Muscle layer of colon (tissue), 2 donors: ENCODE measurements at regions not wholly inside any gene's neighbourhood (a gene's known extent, or its start where the extent isn't known, plus 50 kb on each side); places are given as distances from the start of the nearest gene placed in this dataset.

ENCODE experiments used
- H3K27ac ChIP-seq: one replicate; pipeline ENCODE4 v1.7.0; 2013; ENCODE audit warnings: low read depth, mild to moderate bottlenecking, low read length, moderate library complexity
- H3K27me3 ChIP-seq, 2 donors: one replicate each; pipeline ENCODE4 v1.7.0; 2013; ENCODE audit warnings: low read length in 2 of 2, mild to moderate bottlenecking in 2 of 2; ENCODE audit not compliant: insufficient read depth in 2 of 2, control insufficient read depth in 1 of 2
- H3K36me3 ChIP-seq: one replicate; pipeline ENCODE4 v1.7.0; 2013; ENCODE audit warnings: mild to moderate bottlenecking, low read length; ENCODE audit not compliant: insufficient read depth
- H3K4me1 ChIP-seq: one replicate; pipeline ENCODE4 v1.7.0; 2013; ENCODE audit warnings: mild to moderate bottlenecking, low read length; ENCODE audit not compliant: insufficient read depth
- H3K4me3 ChIP-seq, 2 donors: one replicate each; pipeline ENCODE4 v1.7.0; 2013; ENCODE audit warnings: low read length in 2 of 2, low read depth in 1 of 2, mild to moderate bottlenecking in 1 of 2, moderate library complexity in 1 of 2
- H3K9ac ChIP-seq: one replicate; pipeline ENCODE4 v1.7.0; 2013; ENCODE audit warnings: low read length
- H3K9me3 ChIP-seq: one replicate; pipeline ENCODE4 v1.7.0; 2013; ENCODE audit warnings: mild to moderate bottlenecking, low read length
- donor health status: abdominal sarcoma.
- donor health status: Adenocarcinoma of cecum.

GRCh38 chr2:172282944-172283343, 144.4 kb upstream of the ITGA6 start:
- Histone ChIP-seq H3K27ac (no peak overlapping the region), H3K9ac (no peak overlapping the region), H3K27me3 (no peaks in the 10 kb centered on the region), H3K9me3 (no peaks in the 10 kb centered on the region), H3K4me3 (no peak overlapping the region), H3K4me1 (no peaks in the 10 kb centered on the region), H3K36me3 (no peaks in the 10 kb centered on the region)

- no peaks in the 10 kb centered on the region for H3K4me1 ChIP-seq
- no peaks in the 10 kb centered on the region for H3K9me3 ChIP-seq
- no peak overlapping the region for H3K27ac ChIP-seq
- no peaks in the 10 kb centered on the region for H3K36me3 ChIP-seq
- H3K4me3 ChIP-seq, result no peak overlapping the region
- no peak overlapping the region for H3K9ac ChIP-seq
- H3K27me3 ChIP-seq, result no peaks in the 10 kb centered on the region
These were observed 143.9 kb upstream of the ITGA6 start for GRCh38 chr2:172283476-172283875.

GRCh38 chr2:172284209-172284608, 143.2 kb upstream of the ITGA6 start:
- no peaks in the 10 kb centered on the region for H3K9me3 ChIP-seq
- no peaks in the 10 kb centered on the region for H3K27me3 ChIP-seq
- H3K27ac ChIP-seq, result no peak overlapping the region
- no peak overlapping the region for H3K9ac ChIP-seq
- H3K4me3 ChIP-seq, result no peak overlapping the region
- no peaks in the 10 kb centered on the region for H3K36me3 ChIP-seq
- no peaks in the 10 kb centered on the region for H3K4me1 ChIP-seq

DNA sequence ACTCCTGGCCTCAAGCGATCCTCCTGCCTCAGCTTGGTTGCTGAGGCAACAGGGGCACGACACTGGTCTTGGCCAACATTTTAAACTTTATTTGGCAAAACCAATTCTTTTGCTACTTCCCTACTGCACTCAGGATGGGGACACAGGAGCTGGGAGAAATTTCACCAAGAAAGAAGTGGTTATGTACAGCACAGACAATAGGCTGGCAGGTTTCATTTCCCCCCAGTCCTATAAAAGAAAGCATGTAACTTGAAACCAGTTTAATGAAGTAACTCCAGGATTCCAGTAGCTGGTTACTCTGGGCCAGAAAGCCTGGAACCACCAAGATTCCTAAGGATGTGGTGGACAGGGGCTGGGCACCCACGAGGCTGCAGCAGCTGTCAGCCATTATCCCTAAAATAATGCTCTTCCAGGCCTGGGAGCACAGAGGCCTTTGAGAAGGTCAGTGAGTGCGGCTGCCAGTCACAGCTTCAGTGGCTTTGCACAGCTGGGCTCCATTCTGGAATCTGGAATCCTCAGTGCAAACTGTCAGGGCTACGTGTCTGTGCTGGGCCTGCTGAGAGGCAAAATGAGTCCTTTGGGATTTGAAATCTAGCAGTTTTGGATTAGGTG, 142.3 kb upstream of the ITGA6 start:
- no peak overlapping the region for H3K27ac ChIP-seq
- H3K9ac ChIP-seq, result no peak overlapping the region
- H3K27me3 ChIP-seq, result no peaks in the 10 kb centered on the region
- no peak overlapping the region for H3K4me3 ChIP-seq
- no peaks in the 10 kb centered on the region for H3K36me3 ChIP-seq
- no peaks in the 10 kb centered on the region for H3K9me3 ChIP-seq
- no peaks in the 10 kb centered on the region for H3K4me1 ChIP-seq

DNA sequence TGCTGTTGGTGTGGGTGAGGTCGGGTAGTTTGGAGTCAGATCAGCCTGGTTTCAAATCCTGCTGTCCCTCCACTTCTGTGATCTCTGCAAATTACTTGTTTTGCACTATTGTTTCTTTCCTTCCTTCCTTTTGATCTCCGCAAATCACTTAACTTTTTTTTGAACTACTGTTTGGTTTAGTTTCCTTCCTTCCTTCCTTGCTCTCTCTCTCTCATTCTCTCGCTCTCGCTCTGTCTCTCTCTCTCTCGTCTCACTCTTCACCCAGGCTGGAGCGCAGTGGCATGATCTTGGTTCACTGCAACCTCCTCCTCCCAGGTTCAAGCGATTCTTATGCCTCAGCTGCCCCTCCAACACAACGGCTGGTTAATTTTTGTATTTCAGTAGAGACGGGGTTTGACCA, 141.6 kb upstream of the ITGA6 start:
- Histone ChIP-seq H3K27ac (no peak overlapping the region), H3K4me1 (no peaks in the 10 kb centered on the region), H3K36me3 (no peaks in the 10 kb centered on the region), H3K9me3 (no peaks in the 10 kb centered on the region), H3K9ac (no peak overlapping the region), H3K27me3 (no peaks in the 10 kb centered on the region), H3K4me3 (no peak overlapping the region)

DNA sequence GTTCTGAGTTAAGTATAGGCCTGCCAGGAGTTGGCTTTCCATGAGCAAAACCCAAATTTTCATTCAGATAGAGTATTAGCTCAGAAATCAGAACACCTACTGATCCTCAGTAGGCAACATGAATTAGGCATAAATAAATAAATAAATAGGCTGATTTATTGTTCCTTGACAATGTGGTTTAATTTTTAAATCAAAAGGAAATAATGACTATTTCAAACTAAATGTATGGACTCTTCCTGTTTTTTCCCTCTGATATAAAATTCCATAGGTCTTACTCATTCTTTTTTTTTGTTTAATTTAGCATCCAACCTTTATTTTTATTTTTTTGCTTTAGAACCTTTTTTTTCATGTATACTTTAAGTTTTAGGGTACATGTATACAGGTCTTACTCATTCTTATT, 140.2 kb upstream of the ITGA6 start:
- Histone ChIP-seq H3K4me1 (no peaks in the 10 kb centered on the region), H3K4me3 (no peak overlapping the region), H3K27ac (no peak overlapping the region)

DNA sequence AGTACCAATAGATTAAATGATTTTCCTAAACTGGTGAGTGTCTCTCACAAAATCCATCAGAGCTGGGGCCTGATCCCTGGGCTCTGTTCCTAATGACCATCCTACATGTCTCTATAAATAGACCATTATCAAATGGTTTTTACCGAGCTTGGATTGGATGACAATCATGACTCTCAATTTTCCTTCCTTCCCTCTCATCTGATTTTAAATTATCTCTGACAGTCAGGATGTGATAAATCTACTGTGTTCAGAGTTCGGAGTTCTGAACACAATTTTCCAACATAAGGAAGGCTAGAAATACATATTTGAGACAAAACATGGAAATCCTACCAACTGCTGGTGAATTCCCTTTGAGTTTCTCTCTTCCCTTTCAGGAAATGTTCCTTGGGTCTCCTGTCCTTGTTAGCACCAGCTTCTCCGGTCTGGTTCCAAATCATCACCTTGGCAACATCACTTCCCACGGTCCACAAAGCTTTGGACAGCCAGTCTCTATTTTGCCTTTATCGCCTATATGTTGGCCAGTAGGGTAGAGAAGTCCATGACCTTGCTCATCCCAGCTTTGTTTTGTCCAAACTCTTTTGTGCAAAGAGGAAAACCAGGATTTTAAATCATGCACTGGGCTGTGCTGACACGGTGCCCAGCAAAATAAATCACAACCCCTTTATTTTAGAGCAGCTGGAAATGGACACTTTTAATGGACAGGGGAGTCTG, 139.6 kb upstream of the ITGA6 start:
- Histone ChIP-seq H3K27me3 (no peaks in the 10 kb centered on the region), H3K36me3 (no peaks in the 10 kb centered on the region), H3K4me1 (no peaks in the 10 kb centered on the region), H3K9me3 (no peaks in the 10 kb centered on the region), H3K4me3 (no peak overlapping the region), H3K27ac (no peak overlapping the region), H3K9ac (no peak overlapping the region)

More for the DNA sequence above, 140.2 kb upstream of the ITGA6 start:
- Histone ChIP-seq H3K9ac (no peak overlapping the region), H3K36me3 (no peaks in the 10 kb centered on the region), H3K27me3 (no peaks in the 10 kb centered on the region), H3K9me3 (no peaks in the 10 kb centered on the region)

DNA sequence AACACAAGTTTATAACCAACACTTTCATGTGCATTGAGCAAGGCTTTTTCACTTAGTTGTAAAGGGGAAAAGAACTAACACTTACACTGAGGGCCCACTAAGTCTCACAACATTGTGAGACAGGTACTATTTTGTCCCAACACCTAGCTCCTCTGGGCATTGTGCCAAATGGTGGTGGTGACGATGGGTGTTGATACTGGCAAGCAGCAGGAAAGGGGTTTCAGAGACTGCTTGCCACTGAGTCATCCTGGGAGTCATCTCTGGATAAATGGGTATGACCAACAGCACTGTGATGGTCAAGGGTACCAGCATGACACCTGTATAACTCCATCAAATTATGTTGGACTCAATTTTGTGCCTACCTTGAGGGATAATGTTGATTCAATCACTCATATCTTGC, 138.8 kb upstream of the ITGA6 start:
- Histone ChIP-seq H3K36me3 (no peaks in the 10 kb centered on the region), H3K4me3 (no peak overlapping the region), H3K27me3 (no peaks in the 10 kb centered on the region), H3K27ac (no peak overlapping the region), H3K9ac (no peak overlapping the region), H3K4me1 (no peaks in the 10 kb centered on the region), H3K9me3 (no peaks in the 10 kb centered on the region)

DNA sequence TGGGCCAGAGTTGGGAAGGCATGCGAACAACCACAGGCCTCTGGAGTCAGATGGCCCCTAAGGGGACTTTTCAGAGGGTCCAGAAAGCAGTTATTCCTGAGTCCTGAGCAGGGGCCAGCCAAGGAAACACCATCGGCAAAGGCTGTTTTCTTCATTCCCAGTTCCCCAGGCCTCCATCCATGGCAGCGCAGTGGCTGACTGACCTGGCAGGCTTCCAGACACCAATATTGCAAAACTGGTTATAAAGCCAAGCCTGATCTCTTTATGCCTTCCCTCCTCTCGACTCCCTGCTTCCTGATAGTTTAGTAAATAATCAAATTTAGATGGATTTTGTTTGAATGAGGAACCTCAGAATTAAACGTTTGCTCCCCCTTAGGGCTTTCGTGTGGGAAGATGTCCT, 133.4 kb upstream of the ITGA6 start:
- no peak overlapping the region for H3K27ac ChIP-seq
- no peaks in the 10 kb centered on the region for H3K9me3 ChIP-seq
- no peaks in the 10 kb centered on the region for H3K36me3 ChIP-seq
- no peaks in the 10 kb centered on the region for H3K4me1 ChIP-seq
- no peaks in the 10 kb centered on the region for H3K27me3 ChIP-seq
- no peak overlapping the region for H3K9ac ChIP-seq
- no peak overlapping the region for H3K4me3 ChIP-seq

DNA sequence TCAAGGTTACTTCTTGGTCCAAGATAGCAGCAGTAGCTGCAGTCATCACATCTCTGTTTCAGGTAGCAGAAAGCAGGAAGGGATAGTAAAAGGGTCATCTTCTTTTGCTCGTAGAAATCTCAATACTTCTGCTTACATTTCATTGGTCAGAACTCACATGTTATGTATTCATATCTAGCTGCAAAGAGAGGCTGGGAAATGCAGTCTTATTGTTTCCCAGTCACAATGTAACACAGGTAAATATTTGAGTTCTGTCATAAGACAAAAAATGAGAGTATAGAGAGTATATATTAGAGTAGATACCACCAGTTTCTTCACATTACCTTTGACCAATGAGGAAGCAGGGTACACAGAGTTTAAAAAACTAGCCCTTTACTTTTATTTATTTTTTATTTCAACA, 132.4 kb upstream of the ITGA6 start:
- H3K27me3 ChIP-seq, result no peaks in the 10 kb centered on the region
- no peaks in the 10 kb centered on the region for H3K36me3 ChIP-seq
- H3K9ac ChIP-seq, result no peak overlapping the region
- no peak overlapping the region for H3K27ac ChIP-seq
- no peaks in the 10 kb centered on the region for H3K4me1 ChIP-seq
- H3K4me3 ChIP-seq, result no peak overlapping the region
- H3K9me3 ChIP-seq, result no peaks in the 10 kb centered on the region

- H3K27ac ChIP-seq, result no peak overlapping the region
- no peaks in the 10 kb centered on the region for H3K4me1 ChIP-seq
These were observed 131.7 kb upstream of the ITGA6 start for GRCh38 chr2:172295677-172296076.

More at GRCh38 chr2:172295677-172296076, 131.7 kb upstream of the ITGA6 start:
- H3K4me3 ChIP-seq, result no peak overlapping the region
- no peaks in the 10 kb centered on the region for H3K27me3 ChIP-seq
- H3K9ac ChIP-seq, result no peak overlapping the region
- no peaks in the 10 kb centered on the region for H3K9me3 ChIP-seq
- H3K36me3 ChIP-seq, result no peaks in the 10 kb centered on the region
